ENCODE measurements at regions not wholly inside any gene's neighbourhood (a gene's known extent, or its start where the extent isn't known, plus 50 kb on each side); places are given as distances from the start of the nearest gene placed in this dataset.

- TF ChIP-seq POU2F2 (IDR thresholded peaks at IDR 0.05; ENCODE audit: low read depth, low read length), result no peak
- TF ChIP-seq SPI1 (IDR thresholded peaks at IDR 0.05; ENCODE audit: low read depth, low read length), result no peak
- TF ChIP-seq POLR2AphosphoS5 (IDR thresholded peaks at IDR 0.05; ENCODE audit: low read depth, low read length), result no peak
- no peak for TF ChIP-seq POLR2A (IDR thresholded peaks at IDR 0.05; ENCODE audit: low read depth, low read length)
- TF ChIP-seq TAF1 (IDR thresholded peaks at IDR 0.05; ENCODE audit: low read depth, low read length), result no peak
Observed at GRCh38 chr13:104641309-104641708, 1575.1 kb upstream of the SLC10A2 start.

All from GM12891 (cell line).